ENCODE measurements at regions not wholly inside any gene's neighbourhood (a gene's known extent, or its start where the extent isn't known, plus 50 kb on each side); places are given as distances from the start of the nearest gene placed in this dataset.
"Not testable (repeated sequence)": the region's sequence is repeated elsewhere in the genome, so short reads cannot be mapped to it uniquely, and the experiment has no call there.

DNA sequence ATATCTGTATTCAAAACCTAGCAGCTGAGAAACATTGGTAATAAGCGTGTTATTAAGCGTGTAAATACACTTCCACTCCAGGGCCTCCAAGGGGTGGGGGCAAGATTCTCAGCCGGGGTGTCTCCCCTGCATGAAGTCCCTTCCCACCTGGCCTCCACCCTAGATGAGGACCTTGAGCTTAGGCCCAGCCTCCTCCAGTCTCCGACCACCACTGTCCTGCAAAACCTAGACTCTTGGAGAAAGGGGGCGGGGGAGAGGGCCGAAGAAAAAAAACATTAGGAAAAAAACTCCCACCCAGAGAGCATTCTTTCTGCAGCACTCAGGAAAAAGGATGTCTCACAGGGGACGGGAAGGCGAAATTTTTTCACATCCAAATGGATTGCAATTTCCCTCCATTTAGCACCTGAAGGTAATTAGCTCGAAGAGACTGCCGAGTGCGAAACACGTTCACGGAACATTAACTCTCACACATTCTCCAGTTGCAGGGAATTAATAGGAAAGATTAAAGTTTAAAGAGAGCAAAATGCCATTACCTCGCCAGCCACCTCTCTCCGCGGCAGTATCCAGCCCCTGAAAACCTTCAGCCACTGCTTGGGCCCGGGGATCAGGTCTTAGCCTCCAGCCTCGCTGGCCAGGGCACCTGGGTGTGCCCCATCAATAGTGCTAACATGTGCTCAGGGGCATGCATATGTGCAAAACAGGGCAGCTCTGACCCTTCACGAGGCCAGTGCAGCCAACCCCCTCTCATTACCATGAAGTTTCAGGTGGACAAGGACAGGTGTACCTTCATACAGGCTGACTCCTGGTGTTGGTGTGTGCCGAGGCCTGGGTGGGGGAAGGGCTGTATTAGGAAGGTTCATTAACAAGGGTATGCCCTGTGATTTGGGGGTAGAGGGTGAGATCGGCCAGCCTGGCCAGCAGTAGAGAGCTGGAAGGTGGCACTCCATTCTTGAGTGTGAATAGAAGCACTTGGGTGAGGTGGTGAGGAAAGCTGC, 77.2 kb downstream of the HIF1AN start:
- DNase-seq, result peak; percentile 65

DNA sequence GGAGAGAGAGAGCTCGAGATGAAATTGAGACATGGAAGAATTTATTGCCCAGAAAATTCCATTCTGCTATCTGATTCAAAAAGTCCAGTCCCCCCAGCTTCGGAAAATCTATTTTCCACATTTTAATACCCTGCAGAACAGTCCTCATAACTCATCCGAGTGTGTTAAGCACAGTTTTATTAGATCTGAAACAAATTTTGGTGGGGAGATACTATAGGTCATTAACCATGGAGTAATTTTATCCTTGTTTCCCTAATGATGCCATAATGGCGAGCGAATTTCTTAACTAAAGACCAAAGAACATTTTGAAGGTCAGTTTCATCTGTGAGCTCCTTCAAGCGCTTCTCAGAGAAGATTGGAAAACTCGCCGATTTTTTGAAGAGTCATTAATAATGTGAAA, 78.1 kb downstream of the HIF1AN start:
- DNase-seq, result peak; percentile 27

DNA sequence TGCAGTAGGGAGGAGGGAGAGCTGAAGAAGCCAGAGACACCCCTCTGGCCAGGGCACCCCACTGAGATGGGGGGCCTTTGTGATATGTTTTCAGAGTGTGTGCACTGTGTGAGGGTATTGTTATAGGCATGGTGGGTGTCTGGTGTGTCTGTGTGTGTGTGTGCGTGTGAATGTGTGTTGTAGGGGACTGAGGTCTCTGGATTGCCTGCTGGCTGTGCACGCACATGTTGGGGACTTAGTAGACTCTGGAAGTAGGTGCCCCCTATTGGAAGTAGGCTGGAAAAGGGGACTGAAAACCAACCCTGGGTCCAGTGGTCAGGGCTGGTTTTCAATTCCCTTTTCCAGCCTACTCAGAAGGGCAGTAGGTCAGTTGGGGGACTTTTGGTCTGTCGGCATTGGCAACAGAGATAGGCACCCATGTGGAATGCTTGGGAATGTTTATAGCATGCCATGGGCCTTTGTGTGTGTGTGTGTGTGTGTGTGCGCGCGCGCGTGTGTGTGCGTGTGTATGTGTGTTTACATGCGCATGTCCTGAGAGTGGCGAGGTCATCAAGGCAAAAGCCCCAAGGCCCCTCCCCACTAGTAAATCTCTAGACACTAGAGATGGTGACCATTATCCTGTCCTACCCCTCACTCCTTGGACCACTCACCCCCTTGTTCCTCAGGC, 78.8 kb downstream of the HIF1AN start:
- peak; percentile 60 for DNase-seq

DNA sequence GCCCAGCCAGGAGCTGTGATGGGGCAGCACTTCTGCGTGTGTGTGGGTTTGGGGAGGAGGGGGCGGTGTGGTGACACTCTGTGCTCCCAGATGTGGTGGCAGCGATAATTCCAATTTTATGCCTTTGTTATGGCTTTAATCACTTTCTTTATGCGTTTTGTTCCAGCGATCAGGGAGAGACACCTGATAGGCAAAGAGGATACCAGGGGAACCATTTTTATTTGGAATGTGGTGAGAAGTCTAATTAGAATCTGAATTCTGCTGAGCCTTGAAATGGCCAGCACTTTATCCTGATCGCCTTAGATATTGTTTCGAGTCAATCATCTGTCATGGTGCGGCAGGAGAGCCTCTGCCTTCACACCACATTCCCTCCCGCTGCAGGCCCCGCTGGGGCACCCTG, 79.5 kb downstream of the HIF1AN start:
- DNase-seq, result no peak

DNA sequence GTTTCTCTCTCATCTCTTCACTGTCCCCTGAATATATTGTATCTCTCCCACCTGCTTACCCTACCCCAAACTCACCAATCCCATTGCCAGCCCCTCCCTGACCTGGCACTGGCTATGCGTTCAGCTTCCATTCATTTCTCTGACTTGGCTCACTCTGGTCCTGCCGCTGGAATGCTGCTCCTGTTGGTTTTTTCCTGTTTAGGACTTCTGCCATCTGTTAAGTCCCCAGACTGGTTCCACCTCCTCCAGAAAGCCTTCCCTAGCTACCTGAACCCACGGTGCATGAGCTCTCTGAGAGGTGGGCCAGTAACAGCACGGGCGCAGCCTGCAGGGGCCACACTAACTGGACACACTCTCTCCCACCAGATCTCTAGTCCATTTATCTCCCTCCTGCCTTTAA, 80.2 kb downstream of the HIF1AN start:
- no peak for DNase-seq

GRCh38 chr10:100618091-100618615, 82.4 kb downstream of the HIF1AN start:
- DNase-seq, result no peak

- no peak for DNase-seq
Observed at GRCh38 chr10:100618632-100619255, 83.0 kb downstream of the HIF1AN start.

- DNase-seq, result no peak
Observed at GRCh38 chr10:100620087-100620835, 84.5 kb downstream of the HIF1AN start.

GRCh38 chr10:100621360-100622205, 85.8 kb downstream of the HIF1AN start:
- peak; percentile 52 for DNase-seq

GRCh38 chr10:100622946-100623345, 87.2 kb downstream of the HIF1AN start:
- DNase-seq, result no peak

GRCh38 chr10:100623521-100624230, 87.9 kb downstream of the HIF1AN start:
- DNase-seq, result peak; percentile 70

DNA sequence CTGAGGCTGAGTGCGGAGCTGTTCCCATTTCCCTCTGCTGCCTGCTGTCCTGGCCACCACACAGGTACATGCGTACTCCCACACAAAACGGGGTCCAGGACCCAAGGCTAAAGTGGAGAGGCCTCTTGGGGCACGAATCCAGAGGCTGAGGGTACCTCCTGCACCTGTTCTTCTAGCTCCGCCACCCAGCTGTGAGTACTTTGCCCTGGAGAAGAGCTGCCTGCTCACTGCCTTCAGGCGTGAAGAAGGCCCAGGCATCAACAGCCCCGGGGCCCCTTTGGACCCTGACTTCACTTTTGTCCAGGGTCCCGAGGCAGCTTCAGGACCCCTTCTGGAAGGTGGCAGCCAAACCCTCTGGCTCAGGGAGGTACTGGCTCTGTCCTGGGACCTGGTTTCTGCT, 88.6 kb downstream of the HIF1AN start:
- no peak for DNase-seq

DNA sequence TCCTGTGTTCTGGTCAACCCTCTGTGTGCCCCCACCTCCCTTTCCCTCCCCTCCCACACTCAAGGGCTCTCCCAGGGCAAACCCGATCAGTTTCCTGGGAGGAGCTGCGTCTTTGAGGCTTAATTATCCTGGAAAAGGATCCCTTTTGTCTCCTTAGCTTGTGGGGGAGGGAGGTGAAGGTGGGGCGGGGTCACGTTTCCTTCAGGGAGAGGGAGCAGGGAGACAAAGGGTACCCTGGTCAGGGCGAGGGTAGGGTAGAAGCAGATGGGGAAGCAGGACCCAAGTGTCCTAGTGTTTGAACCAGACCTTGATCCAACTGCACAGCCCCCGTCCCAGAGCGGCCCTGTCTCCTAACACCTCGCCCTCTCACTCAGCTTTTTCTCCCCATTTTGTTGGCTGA, 90.1 kb downstream of the HIF1AN start:
- peak; percentile 41 for DNase-seq

DNA sequence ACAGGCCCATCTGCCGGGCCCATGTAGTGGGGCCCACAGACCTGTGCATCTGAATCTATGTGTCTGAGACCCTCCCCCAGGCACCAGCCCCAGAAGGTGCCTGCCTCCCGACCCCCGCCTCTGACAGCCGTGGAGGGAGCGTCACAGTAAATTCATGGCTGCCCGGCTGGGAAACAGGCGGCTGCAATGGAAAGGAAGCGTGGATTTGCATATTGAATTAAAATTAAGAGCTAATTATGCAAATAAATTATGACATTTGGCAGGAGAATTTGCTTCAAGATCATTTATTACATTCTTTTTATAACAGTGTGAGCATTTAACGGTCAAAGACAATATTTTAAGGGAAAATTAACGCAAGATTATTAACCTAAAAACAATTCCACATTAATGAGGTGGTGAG, 92.3 kb downstream of the HIF1AN start:
- DNase-seq, result no peak

DNA sequence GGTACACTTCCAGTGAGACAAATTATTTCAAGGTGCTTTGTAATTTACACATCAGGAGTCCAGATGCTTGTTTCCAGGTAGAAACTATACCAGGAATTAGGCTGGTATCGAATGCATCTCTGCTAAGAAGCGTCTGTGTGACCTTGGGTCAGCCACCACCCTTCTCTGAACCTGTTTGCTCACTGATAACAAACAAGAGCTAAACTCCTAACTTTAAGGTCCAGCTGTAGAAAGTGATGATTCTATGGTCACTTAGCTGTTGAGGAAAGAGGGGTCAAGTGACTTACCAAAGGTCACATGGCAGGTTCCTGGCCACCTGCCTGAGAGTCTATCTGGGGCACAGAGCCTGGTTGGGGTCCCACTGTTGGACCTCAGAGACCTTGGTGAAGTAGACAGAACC, 95.4 kb downstream of the HIF1AN start:
- no peak for DNase-seq

- DNase-seq, result no peak
Observed at GRCh38 chr10:100632027-100632426, 96.3 kb downstream of the HIF1AN start.

- DNase-seq, result no peak
Observed at GRCh38 chr10:100634034-100634433, 98.3 kb downstream of the HIF1AN start.

DNA sequence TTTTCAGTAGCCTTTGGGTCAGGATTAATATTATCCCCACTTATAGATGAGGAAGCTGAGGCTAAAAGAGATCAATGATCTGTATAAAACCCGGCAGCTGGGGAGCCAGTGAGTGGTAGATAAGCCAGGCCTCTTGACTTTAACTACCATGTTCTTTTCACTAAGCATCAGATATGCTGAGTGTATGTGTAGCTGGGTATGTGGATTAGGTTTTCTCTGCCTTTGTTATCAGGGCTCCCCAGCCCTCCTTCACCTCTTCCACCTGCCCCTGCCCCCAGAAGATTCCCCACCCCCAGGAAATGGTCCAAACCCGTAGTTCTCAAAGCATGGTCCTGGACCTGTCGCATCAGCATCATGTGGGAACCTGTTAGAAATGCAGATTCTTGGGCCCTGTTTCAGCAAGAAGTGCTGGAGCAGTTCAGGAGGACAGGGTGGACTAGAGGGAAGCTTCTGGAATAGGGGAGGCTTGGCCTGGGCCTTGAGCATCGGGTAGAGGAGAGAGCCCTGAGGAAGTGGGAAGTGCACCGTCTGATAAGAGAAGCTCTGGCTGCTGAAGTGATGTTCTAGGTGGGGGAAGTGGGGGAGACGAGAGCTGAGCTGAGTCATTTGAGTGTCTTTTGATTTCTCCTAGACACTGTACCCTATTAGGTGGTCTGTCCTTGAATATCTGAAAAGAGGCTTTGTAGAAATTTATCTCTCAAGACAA, 101.3 kb downstream of the HIF1AN start:
- DNase-seq, result no peak

- DNase-seq, result no peak
Observed at GRCh38 chr10:100637785-100638184, 102.0 kb downstream of the HIF1AN start.

DNA sequence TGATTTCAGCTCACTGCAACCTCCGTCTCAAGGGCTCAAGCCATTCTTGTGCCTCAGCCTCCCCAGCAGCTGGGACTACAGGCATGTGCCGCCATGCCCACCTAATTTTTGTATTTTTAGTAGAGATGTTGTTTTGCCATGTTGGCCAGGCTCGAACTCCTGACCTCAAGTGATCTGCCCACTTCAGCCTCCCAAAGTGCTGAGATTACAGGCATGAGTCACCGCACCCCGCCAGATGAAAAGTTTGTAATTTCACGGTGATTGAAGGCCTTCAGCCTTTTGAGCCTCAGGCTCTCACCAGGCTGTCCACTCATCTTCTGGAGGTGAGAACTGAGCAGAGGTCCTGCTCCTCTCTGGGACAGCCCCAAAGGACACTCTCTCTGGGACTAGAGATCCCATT, 103.2 kb downstream of the HIF1AN start:
- DNase-seq, result not testable (repeated sequence)
